ENCODE measurements at regions not wholly inside any gene's neighbourhood (a gene's known extent, or its start where the extent isn't known, plus 50 kb on each side); places are given as distances from the start of the nearest gene placed in this dataset.
"Not testable (repeated sequence)": the region's sequence is repeated elsewhere in the genome, so short reads cannot be mapped to it uniquely, and the experiment has no call there.

GRCh38 chr10:4902571-4903011, 60.6 kb upstream of the AKR1C1 start:
- peak; percentile 42 for DNase-seq (ENCODE audit: low read depth, low spot score)

DNA sequence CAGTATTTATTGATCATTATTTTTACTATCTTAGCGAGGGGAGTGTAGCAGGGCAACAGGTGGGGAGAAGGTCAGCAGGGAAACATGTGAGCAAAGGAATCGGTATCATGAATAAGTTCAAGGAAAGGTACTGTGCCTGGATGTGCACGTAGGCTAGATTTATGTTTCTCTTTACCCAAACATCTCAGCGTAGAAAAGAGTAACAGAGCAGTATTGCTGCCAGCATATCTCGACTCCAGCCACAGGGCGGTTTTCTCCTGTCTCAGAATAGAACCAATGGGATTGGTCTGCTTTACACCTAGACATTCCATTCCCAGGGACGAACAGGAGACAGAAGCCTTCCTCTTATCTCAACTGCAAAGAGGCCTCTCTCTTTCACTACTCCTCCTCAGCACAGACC, 60.1 kb upstream of the AKR1C1 start:
- not testable (repeated sequence) for DNase-seq (ENCODE audit: low read depth, low spot score)

GRCh38 chr10:4903675-4904074, 59.5 kb upstream of the AKR1C1 start:
- not testable (repeated sequence) for DNase-seq (ENCODE audit: low read depth, low spot score)

- no peak for DNase-seq (ENCODE audit: low read depth, low spot score)
Observed at GRCh38 chr10:4909118-4909517, 54.1 kb upstream of the AKR1C1 start.

Measured in astrocyte of the hippocampus (primary cell).